GM18499 (cell line): ENCODE measurements at regions not wholly inside any gene's neighbourhood (a gene's known extent, or its start where the extent isn't known, plus 50 kb on each side); places are given as distances from the start of the nearest gene placed in this dataset.
"Not testable (repeated sequence)": the region's sequence is repeated elsewhere in the genome, so short reads cannot be mapped to it uniquely, and the experiment has no call there.

Experiments
- ATAC-seq: cut with Tn5 transposase; IDR thresholded peaks from one replicate; pipeline ENCODE4 v1.9.1; 2021; ENCODE audit warnings: moderate number of reproducible peaks; ENCODE audit not compliant: insufficient read depth, unreplicated experiment

DNA sequence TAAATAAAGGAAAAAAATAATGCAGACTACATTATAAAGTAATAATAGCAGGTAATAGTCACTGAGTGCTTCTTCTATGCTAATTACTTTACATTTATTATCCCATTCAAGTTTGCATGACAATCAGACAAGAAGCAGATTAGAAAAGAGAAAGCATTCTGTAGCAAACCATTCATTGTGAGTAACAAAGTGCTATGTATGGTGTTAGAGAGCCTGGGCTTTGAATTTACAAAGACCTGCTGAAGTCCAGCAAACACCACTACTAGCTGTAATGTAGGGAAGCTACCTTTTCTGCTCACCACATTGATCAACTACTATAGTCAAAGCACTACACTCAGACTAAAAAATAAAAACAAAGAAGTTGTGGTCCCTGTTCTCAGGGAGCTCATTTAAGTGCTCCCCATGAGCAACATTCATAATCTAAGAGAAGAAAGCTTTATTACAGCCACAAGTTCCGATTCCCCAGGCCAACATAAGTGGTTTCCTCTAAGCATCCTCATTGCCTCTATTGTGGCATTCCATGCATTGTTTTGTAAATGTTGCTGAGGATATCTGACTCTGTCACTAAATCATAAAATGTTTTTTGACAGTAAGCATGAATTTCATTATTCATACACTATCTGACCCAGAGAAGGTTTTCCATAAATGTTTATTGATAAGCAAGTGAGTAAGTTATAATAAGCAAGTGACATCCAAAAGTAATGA, 108.5 kb downstream of the FOXD4L6 start:
- ATAC-seq = not testable (repeated sequence)

DNA sequence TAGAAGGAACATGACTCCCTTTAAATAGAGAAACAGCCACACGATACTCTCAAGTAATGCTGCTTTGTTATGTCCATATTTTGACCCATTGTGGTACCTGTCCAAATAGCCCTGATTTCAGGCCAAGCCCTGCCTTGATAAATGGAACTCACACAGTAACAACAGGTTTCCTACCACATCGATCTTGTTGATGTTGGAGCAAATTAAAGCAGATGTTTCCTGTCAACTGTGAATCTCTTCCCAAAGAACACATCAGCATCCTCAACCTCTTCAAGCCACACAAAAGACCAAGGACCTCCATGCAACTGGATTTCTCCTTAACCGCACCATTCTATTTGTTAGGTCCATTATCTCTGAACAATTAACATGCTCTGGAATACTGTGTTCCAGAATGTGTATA, 109.5 kb downstream of the FOXD4L6 start:
- not testable (repeated sequence) for ATAC-seq

DNA sequence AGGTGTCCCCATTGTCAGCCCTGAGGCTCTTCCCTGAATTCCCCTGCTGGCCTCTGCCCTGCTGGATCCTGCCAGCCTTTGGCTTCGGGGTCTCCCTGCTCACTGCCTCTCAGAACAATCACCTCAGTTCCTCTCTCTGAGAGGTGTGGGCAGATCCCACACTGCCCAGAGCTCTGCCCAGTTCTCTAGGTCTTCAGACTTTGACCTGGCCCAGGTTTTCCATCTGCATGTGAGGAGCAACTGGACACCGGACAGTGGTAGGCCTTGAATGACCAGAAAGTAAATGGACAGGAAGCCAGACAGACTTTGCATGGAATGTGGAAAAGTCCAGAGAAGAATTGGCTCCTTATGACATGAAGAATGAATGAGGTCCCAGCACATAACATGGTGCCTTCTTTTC, 111.8 kb downstream of the FOXD4L6 start:
- not testable (repeated sequence) for ATAC-seq

DNA sequence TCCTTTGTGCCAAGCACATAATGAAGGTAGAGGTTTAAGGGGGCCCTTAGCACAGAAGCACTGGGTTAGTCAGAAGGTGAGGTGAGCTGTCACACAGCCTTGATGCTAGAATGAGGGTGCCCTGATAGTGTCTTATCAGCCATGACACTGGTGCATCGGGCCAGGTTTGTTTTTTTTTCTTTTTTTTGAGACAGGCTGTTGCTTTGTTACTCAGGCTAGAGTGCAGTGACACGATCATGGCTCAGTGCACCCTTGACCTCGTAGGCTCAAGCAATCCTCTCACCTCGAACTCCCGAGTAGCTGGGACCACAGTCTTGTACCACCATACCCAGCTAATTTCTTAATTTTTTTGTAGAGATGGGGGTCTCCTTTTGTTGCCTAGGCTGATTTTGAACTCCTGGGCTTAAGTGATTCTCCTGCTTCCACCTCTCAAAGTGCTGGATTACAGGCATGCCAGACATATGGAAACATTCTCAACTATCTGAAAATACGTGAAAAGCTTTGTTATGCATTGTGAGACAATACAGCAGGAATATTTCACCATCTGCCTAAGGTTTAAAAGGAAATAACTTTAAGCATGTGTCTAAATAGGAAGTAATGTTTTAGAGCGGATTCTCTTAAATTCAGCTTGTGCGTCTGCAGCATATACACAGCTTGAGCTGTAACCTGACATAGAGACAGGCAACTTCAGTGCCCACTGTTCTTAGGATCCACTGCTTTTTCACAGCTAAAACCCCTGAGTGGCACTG, 128.4 kb downstream of the FOXD4L6 start:
- ATAC-seq = not testable (repeated sequence)

DNA sequence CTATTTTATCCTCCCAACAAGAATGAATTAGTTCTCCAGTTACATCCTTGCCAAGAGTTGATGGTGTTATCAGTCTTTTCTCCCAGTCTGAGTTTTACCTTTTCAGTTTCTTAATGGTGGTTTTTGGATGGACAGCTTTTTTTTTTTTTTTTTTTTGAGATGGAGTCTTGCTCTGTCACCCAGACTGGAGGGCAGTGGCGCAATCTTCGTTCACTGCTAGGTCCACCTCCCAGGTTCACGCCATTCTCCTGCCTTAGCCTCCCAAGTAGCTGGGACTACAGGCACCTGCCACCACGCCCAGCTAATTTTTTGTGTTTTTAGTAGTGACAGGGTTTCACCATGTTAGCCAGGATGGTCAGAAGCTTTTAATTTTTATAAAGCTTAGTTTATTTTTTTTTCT, 133.0 kb downstream of the FOXD4L6 start:
- ATAC-seq = not testable (repeated sequence)

DNA sequence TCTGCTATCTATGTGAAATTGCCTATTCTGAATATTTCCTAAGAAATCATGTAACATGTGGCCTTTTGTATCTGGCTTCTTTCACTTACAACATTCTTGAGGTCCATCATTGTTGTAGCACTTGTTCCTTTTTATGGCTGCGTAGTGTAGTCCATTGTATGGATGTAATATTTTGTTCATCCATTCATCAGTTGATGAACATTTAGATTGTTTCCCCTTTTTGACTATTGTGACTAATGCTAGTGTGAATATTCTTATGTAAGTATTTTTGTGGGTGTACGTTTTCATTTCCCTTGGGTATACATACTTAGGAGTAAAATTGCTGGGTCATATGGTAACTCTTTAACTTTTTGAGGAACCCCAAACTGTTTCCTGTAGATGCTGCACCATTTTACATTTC, 134.6 kb downstream of the FOXD4L6 start:
- ATAC-seq = not testable (repeated sequence)

DNA sequence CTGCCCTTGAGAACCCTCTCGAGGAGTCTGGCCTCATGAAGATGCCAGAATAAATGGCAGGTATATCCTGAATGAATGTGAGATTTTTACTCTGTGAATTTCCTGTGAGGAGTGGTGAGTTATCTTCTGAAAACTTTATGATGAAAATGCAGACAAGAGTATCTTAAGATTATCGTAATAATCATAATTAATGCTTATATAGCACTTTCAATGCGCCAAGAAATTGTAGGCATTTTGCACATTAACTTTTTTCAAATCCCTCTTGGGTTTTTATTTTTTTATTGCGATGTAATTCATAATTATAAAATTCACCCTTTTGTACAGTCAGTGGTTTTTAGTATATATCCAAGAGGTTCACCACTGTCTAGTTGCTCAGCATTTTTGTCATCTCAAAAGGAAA, 135.1 kb downstream of the FOXD4L6 start:
- not testable (repeated sequence) for ATAC-seq

DNA sequence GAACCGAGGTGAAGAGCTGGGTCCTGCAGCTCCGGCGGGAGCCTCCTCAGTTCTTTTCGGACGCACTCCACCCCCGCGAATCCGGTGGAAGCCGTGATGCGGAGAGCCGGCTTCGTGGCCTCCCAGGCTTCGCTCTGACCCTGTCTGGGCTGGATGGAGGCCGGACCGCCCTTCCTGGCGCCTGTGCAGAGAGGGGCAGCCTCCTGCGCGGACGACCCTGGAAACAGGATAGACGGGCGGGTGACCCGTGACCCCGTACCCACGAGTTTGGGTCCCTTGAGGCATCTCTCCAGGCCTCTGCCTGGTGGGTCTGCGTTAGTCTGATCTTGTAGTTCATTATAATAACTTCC, 136.0 kb downstream of the FOXD4L6 start:
- ATAC-seq = peak; percentile 13

DNA sequence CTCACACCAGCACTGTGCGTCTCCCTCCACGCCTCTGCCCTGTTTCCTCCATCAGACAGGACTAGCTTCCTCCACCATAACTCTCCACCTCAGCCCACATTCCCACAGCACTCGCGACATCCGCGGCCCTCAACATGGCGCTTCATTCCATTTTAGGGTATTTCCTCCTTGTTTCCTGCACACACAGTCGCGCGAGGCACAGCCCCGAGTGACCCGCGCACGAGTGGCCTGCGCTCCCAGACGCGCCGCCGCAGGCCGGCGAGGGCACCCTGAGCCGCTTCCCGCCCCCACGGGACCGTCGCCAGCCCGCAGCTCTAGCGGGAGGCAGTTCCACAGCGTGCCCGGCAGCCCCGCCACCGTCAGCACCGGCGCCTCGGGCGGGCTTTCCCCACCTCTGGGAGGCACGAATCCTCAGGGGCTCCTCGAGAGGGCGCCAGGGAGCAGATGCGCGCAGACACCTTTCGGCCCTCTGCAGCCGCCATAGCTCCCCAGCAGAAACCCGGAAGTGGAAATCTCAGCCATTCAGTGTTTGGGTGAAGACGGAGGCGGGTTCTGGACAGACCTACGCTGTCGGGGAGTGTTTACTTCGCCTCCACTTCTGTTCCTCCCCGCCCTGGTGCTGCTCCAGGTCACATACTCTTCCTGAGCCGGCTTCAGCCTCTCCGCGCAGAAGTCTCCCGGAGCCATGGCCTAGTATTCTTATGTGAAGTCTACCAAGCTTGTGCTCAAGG, 136.6 kb downstream of the FOXD4L6 start:
- peak; percentile 100 for ATAC-seq

DNA sequence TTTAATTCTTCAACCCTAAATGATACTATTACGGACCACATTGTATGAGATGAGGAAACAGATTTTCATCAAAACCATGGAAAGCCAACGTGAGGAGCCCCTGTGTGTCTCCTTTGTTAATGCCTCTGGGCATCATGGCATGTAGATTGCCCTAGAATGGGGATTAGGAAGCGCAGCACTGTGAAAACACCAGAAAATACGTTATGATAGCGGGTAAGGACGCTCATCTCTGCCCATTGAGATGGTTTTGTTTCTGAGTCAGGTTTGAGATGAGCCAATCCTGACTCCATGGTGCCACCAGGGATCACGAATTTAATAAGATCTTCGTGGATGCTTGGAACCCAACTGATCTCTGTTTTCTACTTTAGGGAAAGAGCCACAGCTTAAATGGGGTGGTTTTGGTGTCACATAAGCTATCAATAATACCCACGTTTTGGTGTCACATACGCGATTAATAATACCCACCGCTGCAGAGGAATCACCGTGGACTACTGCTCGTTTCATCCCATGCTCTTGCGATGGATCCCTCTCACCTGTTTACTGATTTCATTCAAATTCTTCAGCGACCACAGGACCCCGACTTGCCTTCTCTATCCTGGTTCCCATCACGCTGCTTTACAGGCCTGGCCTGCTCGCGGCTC, 137.3 kb downstream of the FOXD4L6 start:
- ATAC-seq = not testable (repeated sequence)

DNA sequence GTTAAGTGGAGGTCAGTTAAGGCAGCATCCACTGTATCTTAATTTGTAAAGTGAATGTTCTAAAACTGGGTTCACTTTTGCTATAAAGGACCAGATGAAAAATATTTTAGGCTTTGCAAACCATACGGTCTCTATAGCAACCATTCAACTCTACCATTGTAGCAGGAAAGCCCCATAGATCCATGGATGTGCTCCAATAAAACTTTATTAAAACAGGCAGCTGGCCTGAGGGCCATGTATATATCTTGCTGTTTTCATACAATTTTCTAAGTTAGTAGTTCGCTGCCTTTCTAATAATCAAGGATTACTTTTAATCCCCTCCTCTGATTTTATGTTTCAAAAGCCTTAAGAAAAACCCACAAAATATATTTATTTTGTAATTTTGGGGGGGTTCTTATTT, 142.1 kb downstream of the FOXD4L6 start:
- ATAC-seq = not testable (repeated sequence)

DNA sequence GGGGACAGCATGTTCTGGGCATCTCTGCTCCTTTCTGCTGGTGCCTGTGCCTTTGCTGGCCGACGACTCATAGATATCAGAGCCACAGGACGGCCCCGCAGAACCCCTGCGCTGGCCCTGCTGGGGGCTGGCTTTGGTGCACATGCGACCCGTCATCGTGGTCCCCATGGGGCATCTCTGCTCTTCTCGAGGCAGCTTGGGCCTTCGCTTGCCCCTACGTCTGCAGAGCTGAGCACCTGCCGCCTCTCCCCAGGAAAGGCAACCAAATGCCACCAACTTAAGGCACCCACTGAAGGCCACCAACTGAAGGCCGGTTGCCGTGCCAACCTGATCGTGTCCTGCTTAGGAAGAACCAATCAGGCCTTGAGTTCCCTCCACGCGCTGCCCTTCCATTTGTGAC, 153.1 kb downstream of the FOXD4L6 start:
- not testable (repeated sequence) for ATAC-seq

DNA sequence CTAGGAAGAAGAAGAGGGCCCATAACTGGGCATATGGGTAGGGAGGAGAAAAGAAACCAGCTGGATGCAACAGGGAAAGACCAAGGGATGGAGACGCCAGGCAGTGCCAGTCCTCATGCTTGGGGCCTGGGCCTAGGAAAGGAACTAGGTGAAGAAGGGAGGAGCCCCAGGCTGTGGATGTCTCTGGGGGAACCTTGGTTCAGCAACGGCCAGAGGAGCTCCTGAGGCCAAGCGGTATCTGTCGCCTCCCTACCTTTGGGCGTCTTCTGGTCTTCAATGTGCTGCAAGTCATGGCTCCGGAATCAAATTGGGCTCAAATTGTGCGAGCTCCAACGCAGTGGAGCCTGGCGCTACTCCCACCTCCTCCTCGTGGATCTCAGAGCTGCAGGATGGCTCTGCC, 153.6 kb downstream of the FOXD4L6 start:
- ATAC-seq = not testable (repeated sequence)

DNA sequence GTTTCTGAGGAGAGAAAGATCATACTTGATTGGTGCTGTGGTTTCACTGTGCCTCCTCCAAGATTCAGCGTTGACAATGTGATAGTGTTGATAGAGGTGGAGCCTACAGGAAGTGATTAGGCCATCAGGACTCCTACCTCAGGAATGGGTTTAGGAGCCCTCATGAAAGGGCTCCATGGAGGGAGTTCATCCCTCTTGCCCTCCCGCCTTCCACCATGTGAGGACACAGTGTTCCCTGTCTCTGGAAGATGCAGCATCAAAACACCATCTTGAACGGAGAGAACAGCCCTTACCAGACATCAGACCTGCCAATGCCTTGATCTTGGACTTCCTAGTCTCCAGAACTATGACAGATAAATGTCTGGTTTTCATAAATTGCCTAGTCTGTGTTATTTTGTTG, 156.7 kb downstream of the FOXD4L6 start:
- ATAC-seq = not testable (repeated sequence)

DNA sequence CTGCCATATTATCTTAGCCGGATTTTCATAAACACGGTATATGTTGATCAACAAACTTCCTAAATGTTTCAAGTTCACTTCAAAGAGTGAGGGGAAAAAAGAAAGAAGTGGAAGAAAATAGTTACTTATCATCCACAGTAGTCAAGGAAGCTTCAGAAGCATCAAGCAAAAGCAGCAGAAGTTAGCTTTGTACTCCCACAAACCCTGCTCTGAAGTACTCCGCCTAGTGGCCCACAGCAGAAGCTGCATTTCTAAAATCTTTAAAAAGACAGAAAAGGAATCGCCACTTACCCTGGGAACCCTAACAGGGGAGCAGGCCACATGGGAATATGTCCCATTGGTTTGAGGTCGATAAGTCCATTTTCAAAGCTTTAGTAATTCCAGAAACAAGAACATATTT, 158.1 kb downstream of the FOXD4L6 start:
- not testable (repeated sequence) for ATAC-seq

DNA sequence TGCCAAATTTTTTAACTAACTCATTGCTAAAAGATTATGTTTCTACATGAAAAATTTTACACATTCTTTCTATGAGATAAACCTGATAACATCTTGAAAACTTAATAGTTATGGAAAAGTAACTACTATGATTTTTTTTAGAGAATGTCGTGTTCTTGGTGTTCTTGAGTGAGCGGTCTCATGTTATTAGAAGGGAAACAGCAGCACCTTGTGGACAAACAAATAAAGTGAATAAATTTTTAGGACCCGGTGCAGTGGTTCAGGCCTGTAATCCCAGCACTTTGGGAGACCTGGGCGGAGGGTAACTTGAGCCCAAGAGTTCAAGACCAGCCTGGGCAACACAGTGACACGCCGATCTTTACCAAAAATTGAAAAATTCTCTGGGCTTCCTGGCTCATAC, 166.0 kb downstream of the FOXD4L6 start:
- ATAC-seq = not testable (repeated sequence)

DNA sequence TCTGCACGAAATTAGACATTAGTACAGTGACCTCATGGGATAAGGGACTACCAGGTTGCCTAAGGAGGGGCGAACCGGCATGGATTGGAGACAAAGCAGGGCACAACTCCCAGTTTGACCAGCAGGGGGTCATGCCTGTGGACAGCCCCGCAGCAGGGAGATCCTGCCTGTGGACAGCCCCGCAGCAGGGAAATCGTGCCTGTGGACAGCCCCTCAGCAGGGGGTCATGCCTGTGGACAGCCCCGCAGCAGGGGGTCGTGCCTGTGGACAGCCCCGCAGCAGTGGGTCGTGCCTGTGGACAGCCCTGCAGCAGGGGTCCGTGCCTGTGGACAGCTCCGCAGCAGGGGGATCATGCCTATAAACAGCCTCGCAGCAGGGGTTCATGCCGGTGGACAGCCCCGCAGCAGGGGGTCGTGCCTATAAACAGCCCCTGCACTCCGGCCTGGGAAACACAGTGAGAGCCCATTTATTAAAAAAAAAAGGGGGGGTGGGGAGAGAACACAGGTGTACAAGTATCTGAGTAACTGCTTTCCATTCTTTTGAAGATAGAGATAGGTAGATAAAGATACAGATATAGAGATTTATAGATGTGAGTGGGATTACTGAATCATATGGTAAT, 176.5 kb downstream of the FOXD4L6 start:
- not testable (repeated sequence) for ATAC-seq

DNA sequence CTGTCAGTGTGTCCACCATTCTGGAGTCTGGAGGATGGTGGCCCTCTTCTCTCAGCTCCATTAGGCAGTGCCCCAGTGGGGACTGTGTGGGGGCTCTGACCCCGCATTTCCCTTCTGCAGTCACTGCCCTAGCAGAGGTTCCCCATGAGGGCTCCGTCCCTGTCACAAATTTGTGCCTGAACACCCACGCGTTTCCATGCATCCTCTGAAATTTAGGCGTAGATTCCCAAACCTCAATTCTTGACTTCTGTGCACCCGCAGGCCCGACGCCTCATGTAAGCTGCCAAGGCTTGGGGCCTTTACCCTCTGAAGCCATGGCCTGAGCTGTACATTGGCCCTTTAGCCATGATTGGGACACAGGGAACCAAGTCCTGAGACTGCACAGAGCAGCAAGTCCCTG, 182.3 kb downstream of the FOXD4L6 start:
- ATAC-seq = not testable (repeated sequence)

DNA sequence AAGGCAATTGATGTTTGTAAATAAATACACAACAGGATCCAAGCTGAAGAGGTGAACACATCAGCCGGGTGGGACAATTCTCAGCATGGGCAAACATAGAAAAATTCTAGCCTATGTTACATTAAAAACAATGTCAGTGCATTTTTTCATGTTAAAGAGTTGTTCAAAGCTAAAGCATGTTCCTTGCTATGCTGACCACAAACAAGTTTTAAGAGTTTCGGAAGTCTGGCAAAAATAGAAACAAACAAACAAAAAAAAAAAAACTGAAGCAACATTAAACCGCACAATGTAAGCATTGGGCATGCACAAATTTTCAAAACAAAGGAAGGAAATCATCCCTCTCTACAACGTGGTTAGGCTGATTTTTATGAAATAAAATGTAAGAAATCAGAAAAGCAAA, 185.8 kb downstream of the FOXD4L6 start:
- not testable (repeated sequence) for ATAC-seq

DNA sequence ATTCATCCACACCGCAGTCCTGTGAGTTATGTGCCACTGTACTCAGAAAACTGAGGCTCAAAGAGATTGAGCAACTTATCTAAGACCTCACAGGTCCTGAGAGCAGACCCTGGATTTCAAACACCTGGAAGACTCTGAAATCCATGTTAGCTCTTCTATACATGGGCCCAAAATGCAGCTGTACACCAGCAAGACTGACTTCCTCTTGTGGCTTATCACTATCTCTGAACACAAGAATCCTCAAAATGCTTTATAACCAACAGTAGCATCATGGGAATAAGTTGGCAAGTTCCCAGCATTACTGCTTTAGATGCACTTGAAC, 188.6 kb downstream of the FOXD4L6 start:
- not testable (repeated sequence) for ATAC-seq
